Immature natural killer cell (primary cell): ENCODE measurements at regions not wholly inside any gene's neighbourhood (a gene's known extent, or its start where the extent isn't known, plus 50 kb on each side); places are given as distances from the start of the nearest gene placed in this dataset.
A peak's percentile ranks its signal among the peaks of the same experiment; 100 is the strongest.
"Not testable (repeated sequence)": the region's sequence is repeated elsewhere in the genome, so short reads cannot be mapped to it uniquely, and the experiment has no call there.

Experiments used
- DNase-seq, 3 donors: peaks; one replicate each; pipeline ENCODE4 v3.0.0; 2022; ENCODE audit warnings: mixed read lengths in 1 of 3
- H3K27ac Mint-ChIP-seq, 6 donors: one replicate each; pipeline ENCODE4 v1.8.0; 2020; ENCODE audit warnings: mixed read lengths in 6 of 6, mild to moderate bottlenecking in 5 of 6, inconsistent platforms in 4 of 6, moderate library complexity in 3 of 6
- H3K27me3 Mint-ChIP-seq, 3 donors: one replicate each; pipeline ENCODE4 v1.8.0; 2020 to 2021; ENCODE audit warnings: low read depth in 3 of 3, mild to moderate bottlenecking in 3 of 3, mixed read lengths in 3 of 3, moderate library complexity in 3 of 3, inconsistent platforms in 1 of 3
- H3K36me3 Mint-ChIP-seq, 3 donors: one replicate each; pipeline ENCODE4 v1.8.0; 2020; ENCODE audit warnings: mixed read lengths in 3 of 3, inconsistent platforms in 2 of 3, mild to moderate bottlenecking in 2 of 3
- H3K4me1 Mint-ChIP-seq, 2 donors: one replicate each; pipeline ENCODE4 v1.8.0; 2020; ENCODE audit warnings: inconsistent platforms in 2 of 2, mild to moderate bottlenecking in 2 of 2, mixed read lengths in 2 of 2, moderate library complexity in 1 of 2
- H3K4me3 Mint-ChIP-seq, 5 donors: one replicate each; pipeline ENCODE4 v1.8.0; 2020; ENCODE audit warnings: mild to moderate bottlenecking in 5 of 5, mixed read lengths in 5 of 5, inconsistent platforms in 3 of 5, moderate library complexity in 3 of 5
- H3K9me3 Mint-ChIP-seq, 6 donors: one replicate each; pipeline ENCODE4 v1.8.0; 2020; ENCODE audit warnings: mild to moderate bottlenecking in 6 of 6, mixed read lengths in 6 of 6, inconsistent platforms in 4 of 6, moderate library complexity in 3 of 6

GRCh38 chr6:140784573-140784972 is 1348.2 kb upstream of the GJE1 start:
- no peak for DNase-seq
- Mint-ChIP-seq H3K9me3 (peaks cover 0 to 1% (median 0%) of the 10 kb centered on the region in 6 donors), H3K27me3 (peaks cover 0 to 2% (median 2%) of the 10 kb centered on the region in 3 donors), H3K4me1 (no peaks in the 10 kb centered on the region), H3K36me3 (no peaks in the 10 kb centered on the region), H3K4me3 (no peak overlapping the region), H3K27ac (no peak overlapping the region)

DNA sequence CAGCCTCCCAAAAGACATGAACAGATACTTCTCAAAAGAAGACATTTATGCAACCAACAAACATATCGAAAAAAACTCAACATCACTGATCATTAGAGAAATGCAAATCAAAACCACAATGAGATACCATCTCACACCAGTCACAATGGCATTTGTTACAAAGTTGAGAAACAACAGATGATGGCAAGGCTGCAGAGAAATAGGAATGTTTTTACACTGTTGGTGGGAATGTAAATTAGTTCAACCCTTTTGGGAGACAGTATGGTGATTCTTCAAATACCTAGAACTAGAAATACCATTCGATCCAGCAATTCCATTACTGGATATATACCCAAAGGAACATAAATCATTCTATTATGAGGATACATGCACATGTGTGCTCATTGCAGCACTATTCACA is 1349.2 kb upstream of the GJE1 start:
- H3K9me3 Mint-ChIP-seq, H3K27me3 Mint-ChIP-seq, H3K27ac Mint-ChIP-seq, DNase-seq, H3K4me1 Mint-ChIP-seq, H3K4me3 Mint-ChIP-seq, H3K36me3 Mint-ChIP-seq: not testable (repeated sequence)

- DNase-seq, result no peak
- Mint-ChIP-seq H3K27me3 (peaks cover 0 to 2% (median 1%) of the 10 kb centered on the region in 3 donors), H3K4me3 (no peak overlapping the region), H3K4me1 (no peaks in the 10 kb centered on the region), H3K27ac (no peak overlapping the region), H3K36me3 (no peaks in the 10 kb centered on the region), H3K9me3 (peaks cover 0 to 1% (median 0%) of the 10 kb centered on the region in 6 donors)
Observed at GRCh38 chr6:140782941-140783340, 1349.8 kb upstream of the GJE1 start.

DNA sequence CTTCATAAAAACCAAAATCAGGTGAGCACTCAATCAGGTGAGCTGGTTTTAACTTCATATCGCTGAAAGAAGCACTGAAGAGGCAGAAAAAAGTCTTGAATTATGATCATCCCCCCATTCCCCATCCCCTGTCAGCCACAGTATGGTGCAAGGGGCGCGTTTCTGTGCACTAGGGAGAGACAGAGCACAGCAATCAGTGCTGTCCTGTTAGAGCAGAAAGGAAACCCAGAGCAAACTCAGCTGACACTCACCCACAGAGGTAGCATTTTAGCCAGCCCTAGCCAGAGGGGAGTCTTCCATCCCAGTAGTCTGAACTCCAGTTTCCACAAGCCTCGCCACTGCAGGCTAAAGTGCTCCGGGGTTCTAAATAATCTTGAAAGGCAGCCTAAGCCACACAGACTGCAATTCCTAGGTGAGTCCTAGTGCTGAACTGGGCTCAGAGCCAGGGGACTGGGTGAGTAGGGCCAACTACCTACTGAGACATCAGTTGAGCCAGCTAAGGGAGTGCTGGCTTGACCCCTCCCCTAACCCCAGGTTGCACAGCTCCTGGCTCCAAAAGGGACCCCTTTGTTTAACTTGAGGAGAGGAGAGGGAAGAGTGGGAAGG is 1352.6 kb upstream of the GJE1 start:
- Mint-ChIP-seq H3K27ac (no peak overlapping the region), H3K27me3 (peaks cover 0 to 2% (median 1%) of the 10 kb centered on the region in 3 donors), H3K4me1 (peaks cover 0 to 3% of the 10 kb centered on the region in 2 donors), H3K36me3 (no peaks in the 10 kb centered on the region), H3K9me3 (peaks cover 0 to 1% (median 0%) of the 10 kb centered on the region in 6 donors), H3K4me3 (no peak overlapping the region)
- DNase-seq, result no peak

DNA sequence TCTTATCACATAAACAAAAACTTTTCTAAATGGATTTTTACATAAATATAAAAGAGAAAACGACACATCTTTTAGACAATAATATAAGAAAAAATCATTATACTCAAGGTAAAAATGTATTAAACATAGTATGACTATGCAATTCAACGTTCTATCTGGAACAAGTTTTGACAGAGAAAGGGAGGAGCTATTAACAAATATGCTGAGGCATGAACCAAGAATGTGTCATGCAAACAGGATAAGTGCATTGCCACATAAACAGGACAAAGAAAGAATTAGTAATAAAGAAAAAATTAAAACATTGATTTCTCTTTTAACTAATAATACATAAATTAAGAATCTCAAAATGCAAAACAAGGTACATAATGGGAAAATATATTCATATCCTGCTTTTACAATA is 1353.4 kb upstream of the GJE1 start:
- no peak for DNase-seq
- Mint-ChIP-seq H3K4me3 (no peak overlapping the region), H3K27ac (no peak overlapping the region), H3K27me3 (peaks cover 0 to 2% (median 1%) of the 10 kb centered on the region in 3 donors), H3K36me3 (no peaks in the 10 kb centered on the region), H3K9me3 (peaks cover 0 to under 1% (median 0%) of the 10 kb centered on the region in 6 donors), H3K4me1 (peaks cover 3 to 10% of the 10 kb centered on the region in 2 donors)

DNA sequence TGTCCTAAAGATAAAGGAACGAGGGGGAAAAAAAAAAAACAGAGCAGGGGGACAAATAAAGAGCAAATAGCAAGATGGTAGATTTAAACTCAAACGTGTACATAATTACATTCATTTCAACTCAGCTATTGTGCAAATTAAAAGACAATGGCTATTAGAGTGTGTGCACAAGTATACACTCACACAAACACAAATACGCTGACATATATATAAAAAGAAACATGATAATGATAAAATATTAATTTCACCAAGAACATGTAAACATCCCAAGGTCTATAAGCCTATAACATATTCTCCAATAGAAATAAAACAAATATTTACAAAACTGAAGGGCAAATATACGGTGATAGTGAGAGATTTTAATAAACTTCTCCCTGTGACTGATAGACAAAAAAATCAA is 1354.9 kb upstream of the GJE1 start:
- Mint-ChIP-seq H3K27me3 (peaks cover 0 to 1% (median 0%) of the 10 kb centered on the region in 3 donors), H3K9me3 (no peaks in the 10 kb centered on the region), H3K4me3 (no peak overlapping the region), H3K27ac (no peak overlapping the region), H3K36me3 (no peaks in the 10 kb centered on the region), H3K4me1 (peaks cover 3 to 21% of the 10 kb centered on the region in 2 donors)
- DNase-seq, result no peak

- Mint-ChIP-seq H3K9me3 (peaks cover 0 to 9% (median under 1%) of the 10 kb centered on the region in 6 donors), H3K4me1 (peaks cover 3 to 21% of the 10 kb centered on the region in 2 donors), H3K27ac (no peak overlapping the region), H3K36me3 (no peaks in the 10 kb centered on the region), H3K4me3 (no peak overlapping the region), H3K27me3 (peaks cover 0 to 1% (median 0%) of the 10 kb centered on the region in 3 donors)
- DNase-seq, result no peak
Observed at GRCh38 chr6:140775061-140775460, 1357.7 kb upstream of the GJE1 start.

DNA sequence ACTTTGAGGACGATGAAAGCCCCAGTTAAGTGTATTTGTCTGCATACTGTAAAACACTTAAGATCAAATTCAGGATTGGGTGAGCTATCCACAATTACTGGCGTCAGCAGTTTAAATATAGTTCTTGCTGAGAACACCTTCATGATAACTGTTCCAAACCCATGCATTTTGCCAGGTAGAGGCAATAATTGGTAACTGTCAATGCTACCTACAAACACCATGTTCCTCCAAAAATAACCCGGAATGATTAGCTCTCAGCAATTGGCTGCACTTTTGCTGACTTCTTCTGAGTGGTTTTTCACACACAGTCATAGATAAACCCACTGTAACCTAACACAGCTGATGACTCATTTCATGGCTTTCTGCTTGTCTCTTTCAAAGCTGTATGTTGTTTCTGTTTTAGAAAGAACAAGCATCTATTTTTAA is 1358.6 kb upstream of the GJE1 start:
- peak in 2 of 3 donors; percentile 4 to 14 for DNase-seq
- H3K4me3 Mint-ChIP-seq, result peak overlapping the region in 1 of 5 donors; percentile 45
- peaks cover 0 to 1% (median 0%) of the 10 kb centered on the region in 3 donors for H3K27me3 Mint-ChIP-seq
- H3K9me3 Mint-ChIP-seq, result peaks cover 0 to 9% (median under 1%) of the 10 kb centered on the region in 6 donors
- H3K27ac Mint-ChIP-seq, result no peak overlapping the region
- peaks cover 3 to 21% of the 10 kb centered on the region in 2 donors for H3K4me1 Mint-ChIP-seq
- no peaks in the 10 kb centered on the region for H3K36me3 Mint-ChIP-seq

GRCh38 chr6:140773276-140773675 is 1359.4 kb upstream of the GJE1 start:
- no peak for DNase-seq
- H3K4me1 Mint-ChIP-seq, result peaks cover 3 to 21% of the 10 kb centered on the region in 2 donors
- H3K4me3 Mint-ChIP-seq, result no peak overlapping the region
- no peak overlapping the region for H3K27ac Mint-ChIP-seq
- no peaks in the 10 kb centered on the region for H3K36me3 Mint-ChIP-seq
- H3K9me3 Mint-ChIP-seq, result peaks cover 0 to 9% (median under 1%) of the 10 kb centered on the region in 6 donors
- no peaks in the 10 kb centered on the region for H3K27me3 Mint-ChIP-seq

DNA sequence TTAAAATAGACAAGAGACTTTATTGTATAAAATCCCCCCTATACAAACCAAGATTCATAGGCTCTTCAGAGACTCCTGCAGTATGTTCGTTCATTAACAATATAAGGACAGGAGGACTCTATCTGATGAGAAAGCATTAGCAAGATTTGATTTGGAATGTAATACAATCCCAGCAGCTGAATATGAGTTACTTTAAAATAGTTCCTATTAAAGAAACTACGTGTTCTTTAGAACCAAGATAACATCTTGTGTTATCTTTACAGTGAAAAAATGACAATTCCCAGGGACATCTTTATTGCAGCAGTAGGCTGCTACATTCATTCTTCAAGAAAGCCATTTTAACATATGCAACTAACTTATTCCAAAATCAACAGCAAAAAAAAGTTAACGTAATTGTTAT is 1360.1 kb upstream of the GJE1 start:
- Mint-ChIP-seq H3K9me3 (peaks cover 0 to 9% (median under 1%) of the 10 kb centered on the region in 6 donors), H3K4me3 (no peak overlapping the region), H3K4me1 (peaks cover 3 to 21% of the 10 kb centered on the region in 2 donors), H3K36me3 (no peaks in the 10 kb centered on the region), H3K27me3 (no peaks in the 10 kb centered on the region), H3K27ac (no peak overlapping the region)
- DNase-seq, result no peak

- Mint-ChIP-seq H3K4me1 (no peaks in the 10 kb centered on the region), H3K4me3 (no peak overlapping the region), H3K36me3 (no peaks in the 10 kb centered on the region), H3K27ac (no peak overlapping the region), H3K9me3 (peaks cover 0 to 9% (median under 1%) of the 10 kb centered on the region in 6 donors), H3K27me3 (peaks cover 0 to 5% (median 0%) of the 10 kb centered on the region in 3 donors)
- DNase-seq, result no peak
Observed at GRCh38 chr6:140768133-140768532, 1364.6 kb upstream of the GJE1 start.

- Mint-ChIP-seq H3K27ac (no peak overlapping the region), H3K9me3 (peaks cover 0 to 9% (median under 1%) of the 10 kb centered on the region in 6 donors), H3K4me3 (no peak overlapping the region), H3K27me3 (peaks cover 0 to 5% (median 0%) of the 10 kb centered on the region in 3 donors), H3K4me1 (no peaks in the 10 kb centered on the region), H3K36me3 (no peaks in the 10 kb centered on the region)
- no peak for DNase-seq
Observed at GRCh38 chr6:140766999-140767398, 1365.7 kb upstream of the GJE1 start.

DNA sequence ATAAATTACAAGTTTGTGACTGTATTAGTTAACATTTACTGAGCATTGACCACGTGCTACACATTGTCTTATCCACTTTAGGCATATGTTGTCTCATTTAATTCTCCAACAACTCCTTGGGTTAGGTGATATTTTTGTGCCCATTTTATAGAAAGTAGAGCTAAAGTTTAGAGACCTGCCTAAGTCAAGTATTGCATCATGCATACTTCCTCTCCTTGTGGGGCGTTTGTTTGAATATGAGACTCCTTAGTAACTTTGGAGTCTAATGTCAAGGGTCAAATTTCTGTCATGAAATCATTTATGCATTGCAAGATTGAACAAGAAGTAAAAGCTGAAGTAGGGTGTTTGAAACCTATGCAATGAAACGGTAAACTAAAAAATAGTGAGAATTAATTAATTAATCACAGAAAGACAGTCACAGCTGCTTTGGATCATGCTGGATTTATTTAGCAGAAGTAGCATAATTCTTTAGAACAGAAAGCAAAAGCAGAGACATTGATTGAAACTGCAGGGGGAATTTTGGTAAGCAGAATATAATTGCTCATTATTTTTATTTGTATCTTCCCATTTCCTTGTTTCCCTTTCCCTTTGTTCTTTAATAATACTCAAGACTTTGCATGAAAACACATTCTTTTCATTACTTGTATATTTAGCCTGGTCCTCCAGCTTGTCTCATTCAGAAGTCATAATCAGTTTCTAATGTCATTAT is 1374.4 kb upstream of the GJE1 start:
- H3K4me1 Mint-ChIP-seq, result no peaks in the 10 kb centered on the region
- H3K36me3 Mint-ChIP-seq, result no peaks in the 10 kb centered on the region
- peaks cover 0 to 5% (median 0%) of the 10 kb centered on the region in 6 donors for H3K9me3 Mint-ChIP-seq
- DNase-seq, result no peak
- H3K27ac Mint-ChIP-seq, result no peak overlapping the region
- peaks cover 0 to 3% (median 0%) of the 10 kb centered on the region in 3 donors for H3K27me3 Mint-ChIP-seq
- no peak overlapping the region for H3K4me3 Mint-ChIP-seq

- Mint-ChIP-seq H3K36me3 (no peaks in the 10 kb centered on the region), H3K4me3 (no peak overlapping the region), H3K27ac (no peak overlapping the region), H3K4me1 (no peaks in the 10 kb centered on the region), H3K27me3 (peaks cover 0 to 2% (median 0%) of the 10 kb centered on the region in 3 donors), H3K9me3 (peaks cover 0 to 12% (median 5%) of the 10 kb centered on the region in 6 donors)
- DNase-seq, result no peak
Observed at GRCh38 chr6:140752234-140752633, 1377.8 kb upstream of the CITED2 start.
